CD4-positive, alpha-beta T cell treated with Interleukin-6 at 100 ng/mL for 8 hours (primary cell): ENCODE measurements at regions not wholly inside any gene's neighbourhood (a gene's known extent, or its start where the extent isn't known, plus 50 kb on each side); places are given as distances from the start of the nearest gene placed in this dataset.

Experiments used
- DNase-seq: peaks from one replicate; pipeline ENCODE4 v3.0.0-alpha.2; 2020; ENCODE audit warnings: mixed read lengths, low spot score

GRCh38 chr6:145241721-145242120 lies 493.6 kb downstream of the EPM2A start:
- no peak for DNase-seq

DNA sequence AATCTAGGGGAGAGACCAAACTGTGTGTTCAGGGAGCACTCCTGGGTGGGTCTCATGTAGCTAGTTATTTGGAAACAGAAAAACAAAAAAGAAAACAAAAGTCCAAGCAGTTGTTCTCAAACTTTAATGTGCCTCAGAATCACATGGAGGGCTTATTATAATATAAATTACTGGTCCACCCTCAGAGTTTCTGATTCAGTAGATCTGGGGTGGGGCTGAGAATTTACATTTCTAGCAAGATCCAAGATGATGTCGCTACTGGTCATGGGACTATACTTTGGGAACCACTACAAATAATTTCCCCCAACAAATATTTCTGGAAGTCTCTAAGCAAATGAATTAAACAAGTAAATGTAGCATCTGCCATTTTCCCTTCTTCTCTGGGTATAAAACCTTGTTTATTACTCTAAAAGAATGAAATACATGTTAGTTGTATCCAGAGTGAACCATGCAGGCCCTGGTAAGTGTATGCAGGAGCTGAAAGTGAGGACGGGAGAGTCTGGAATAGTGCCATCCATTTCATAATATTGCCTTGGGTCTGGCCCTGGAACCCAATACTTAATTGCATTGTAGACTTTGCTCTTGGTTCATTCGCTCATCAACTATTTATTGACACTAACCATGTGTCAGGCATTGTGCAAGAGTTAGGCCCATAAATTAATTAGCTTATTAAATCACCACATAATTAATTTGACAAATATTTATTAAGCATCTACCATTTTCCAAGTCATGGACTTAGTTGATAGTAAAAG lies 490.8 kb downstream of the EPM2A start:
- no peak for DNase-seq

DNA sequence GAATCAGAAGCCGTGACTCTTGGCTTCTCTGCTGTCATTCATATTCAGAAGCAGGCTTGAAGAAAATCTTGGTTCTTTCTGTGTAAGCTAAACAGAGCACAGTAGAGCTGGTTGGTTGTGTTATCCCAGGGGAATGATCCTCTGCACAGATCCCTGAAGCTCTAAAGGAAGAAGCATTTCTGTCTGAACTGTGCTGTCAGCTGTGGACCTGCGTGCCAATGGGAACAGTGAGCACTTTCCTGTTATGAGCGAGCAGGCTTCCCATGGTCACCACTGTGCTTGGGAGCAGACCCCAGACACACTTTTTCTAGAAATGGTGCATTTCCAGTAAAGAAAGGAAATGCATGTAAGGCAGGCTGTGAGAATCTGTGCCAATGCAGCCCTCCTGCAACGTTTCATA lies 490.2 kb downstream of the EPM2A start:
- DNase-seq = no peak

GRCh38 chr6:145247692-145248419 lies 487.5 kb downstream of the EPM2A start:
- DNase-seq = no peak

DNA sequence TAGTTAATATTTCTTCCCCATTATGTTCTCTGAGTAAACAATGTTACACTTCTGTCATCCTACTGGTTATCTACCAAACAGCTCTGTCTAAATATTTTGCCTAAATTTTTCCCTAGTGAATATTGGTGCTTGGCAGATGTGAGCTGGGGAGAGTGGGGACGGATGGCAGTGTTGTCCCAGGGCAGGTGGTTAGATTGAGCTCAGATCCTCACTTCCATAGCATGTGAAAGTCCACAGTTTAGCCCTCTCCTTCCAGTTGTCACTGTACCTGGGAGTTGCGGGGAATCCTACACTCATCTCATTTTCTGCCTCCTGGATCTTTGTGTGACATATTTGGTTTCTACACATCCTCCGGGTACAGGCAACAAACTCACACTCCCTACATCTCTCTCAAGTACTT lies 484.9 kb downstream of the EPM2A start:
- no peak for DNase-seq

DNA sequence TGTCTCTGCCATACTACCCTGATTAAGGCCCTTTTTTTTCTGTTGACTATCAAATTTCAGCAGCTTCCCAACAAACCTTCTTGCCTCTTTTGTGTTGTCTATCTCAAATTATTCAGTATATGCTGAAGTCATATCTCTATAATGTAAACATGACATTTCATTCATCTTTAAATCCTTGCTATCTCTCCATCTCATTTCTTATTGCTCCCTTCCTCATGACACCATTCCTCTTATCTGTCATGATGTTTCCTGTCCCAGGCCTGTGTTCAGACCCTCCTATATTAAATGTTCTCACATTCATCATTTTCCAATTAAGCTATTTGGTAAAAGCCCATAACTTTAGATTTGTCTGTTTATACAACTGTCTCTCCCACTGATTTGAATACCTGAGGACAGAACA lies 482.6 kb downstream of the EPM2A start:
- no peak for DNase-seq

DNA sequence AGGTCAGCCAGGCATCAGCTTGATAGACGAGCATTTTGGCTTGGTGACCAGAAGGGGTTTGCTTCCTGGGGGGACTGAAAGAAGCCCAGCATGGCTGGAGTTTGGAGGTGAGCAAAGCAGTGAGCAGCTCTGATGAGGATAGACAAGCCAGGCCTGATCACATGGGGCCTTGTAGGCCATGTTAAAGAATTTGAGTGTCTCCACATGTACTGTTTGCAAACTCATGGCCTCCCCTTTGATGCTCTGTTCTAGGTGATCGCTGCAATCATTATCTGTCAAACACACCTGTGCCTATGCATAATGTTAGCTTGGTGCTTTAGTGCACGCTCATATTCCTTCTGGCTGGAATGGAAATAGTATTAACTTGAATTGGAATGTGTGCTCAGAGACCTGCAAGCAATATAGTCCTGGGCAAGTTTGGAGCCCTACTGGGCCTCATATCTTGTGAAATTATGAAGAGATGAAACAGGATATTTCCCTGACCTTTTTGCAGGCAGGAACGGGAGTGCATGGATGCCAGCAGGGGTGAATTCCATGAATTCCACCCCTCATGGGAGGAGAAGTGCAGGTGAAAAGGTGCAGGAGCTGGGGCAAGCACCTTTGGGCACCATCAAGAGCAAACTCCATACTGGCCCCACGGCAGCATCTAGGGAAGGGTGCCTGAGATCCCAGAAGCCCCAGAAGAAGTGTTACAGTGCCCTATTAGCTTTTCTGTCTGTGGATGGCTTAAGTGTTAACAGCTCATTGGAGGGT lies 480.5 kb downstream of the EPM2A start:
- DNase-seq = no peak

DNA sequence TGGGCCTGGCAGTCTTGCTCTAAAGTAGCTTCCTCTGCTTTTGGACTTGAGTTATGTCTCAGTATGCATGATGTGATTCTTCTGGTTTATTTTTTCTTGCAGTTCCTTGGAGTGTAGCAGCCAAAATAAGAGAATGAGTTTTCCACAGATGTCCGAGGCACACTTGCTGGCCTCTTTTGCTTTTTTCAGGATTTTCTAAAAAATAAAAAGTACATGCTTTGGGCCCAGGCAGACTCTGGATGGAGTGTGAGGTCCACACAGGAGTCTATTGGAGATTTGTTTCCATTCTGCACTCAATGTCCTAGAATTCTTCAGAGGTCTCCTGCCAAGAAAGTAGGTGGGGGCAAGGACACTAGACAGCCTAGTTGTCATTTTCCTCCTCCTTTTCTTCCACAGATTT lies 477.6 kb downstream of the EPM2A start:
- DNase-seq = no peak

DNA sequence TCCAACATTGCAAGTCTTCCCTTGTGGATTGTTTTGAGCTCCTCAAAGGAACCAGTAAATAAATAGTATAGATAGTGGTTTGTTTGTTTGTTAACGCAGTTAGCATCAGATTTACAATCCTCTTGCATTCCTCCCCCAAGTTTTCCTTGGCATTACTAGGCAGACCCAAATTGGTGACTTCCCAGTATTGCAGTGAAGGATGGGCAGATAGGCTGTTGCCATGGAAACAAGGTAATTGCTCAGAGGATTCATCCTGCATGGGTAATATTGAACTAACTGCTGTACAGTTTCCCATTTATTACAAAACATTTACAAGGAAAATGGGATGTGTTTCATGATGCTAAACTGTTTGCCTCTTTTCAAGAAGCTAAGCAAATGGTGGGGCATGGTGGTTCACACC lies 477.2 kb downstream of the EPM2A start:
- no peak for DNase-seq

DNA sequence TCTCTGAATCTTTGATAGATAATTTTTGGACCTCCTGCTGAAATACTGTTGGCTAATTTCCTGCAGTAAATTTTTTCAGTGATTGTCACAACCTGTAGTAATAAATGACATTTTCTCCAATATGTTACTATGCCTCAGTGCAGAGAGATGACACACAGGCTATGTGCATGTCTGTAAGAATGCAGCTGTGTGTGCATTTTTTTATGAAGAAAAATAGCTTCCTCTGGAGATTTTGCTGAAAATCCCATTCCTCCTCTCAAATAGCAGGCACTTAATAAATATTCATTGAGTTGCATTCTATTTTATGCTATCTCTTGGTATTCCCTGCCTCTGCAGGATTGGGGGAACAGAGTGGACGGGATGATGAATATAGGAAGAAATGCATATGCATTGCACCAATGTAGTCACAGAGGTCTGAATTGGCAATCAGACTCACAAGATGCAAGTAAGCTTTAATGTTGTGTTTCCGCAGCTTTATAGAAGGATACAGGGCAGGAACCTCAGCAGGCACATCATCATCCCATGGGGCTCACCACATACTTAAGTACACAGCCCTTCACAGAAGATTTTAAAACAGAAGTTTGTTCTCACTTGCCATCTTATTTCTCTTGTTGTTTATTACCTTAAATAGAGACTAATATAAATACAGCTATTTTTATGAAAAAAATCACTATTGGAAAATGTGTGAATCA lies 474.7 kb downstream of the EPM2A start:
- DNase-seq = no peak

GRCh38 chr6:145261758-145262157 lies 473.6 kb downstream of the EPM2A start:
- DNase-seq = no peak

DNA sequence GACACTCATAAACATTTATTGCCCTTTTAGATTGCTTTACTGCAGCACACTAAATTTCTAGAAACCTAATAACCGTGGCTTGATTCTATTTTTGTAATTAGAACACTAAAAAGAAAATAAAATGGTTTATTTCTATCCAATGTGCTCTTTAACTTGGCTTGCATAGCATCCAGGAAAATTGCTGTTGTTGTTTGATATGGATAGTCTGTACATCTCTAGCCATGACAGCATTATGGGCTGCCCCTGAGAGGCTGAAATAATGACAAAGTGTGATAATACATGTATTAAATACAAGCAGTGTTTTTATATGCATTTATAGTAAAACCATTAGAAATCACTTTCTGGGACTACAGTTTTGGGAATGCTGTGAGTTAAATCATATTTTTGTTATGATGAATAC lies 472.5 kb downstream of the EPM2A start:
- DNase-seq = no peak

DNA sequence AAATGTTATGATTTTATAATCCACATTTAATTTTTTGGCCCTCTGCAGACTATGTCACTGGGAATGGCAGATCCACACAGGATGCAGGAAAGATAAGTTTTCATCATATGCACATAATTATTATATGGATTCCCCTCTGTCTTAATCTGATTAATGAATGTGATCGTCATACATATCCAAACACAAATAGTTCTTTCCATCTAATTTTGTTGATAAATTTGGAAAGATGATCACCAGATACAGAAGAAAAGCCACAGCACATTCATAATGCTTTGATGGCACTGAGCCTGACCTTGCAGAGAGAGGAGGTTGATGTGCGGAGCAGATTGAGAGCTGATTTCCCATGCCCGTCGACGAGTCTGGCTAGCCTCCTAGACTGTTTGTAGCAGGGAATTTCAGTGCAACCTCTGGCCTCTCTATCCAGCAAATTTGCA lies 471.5 kb downstream of the EPM2A start:
- no peak for DNase-seq

DNA sequence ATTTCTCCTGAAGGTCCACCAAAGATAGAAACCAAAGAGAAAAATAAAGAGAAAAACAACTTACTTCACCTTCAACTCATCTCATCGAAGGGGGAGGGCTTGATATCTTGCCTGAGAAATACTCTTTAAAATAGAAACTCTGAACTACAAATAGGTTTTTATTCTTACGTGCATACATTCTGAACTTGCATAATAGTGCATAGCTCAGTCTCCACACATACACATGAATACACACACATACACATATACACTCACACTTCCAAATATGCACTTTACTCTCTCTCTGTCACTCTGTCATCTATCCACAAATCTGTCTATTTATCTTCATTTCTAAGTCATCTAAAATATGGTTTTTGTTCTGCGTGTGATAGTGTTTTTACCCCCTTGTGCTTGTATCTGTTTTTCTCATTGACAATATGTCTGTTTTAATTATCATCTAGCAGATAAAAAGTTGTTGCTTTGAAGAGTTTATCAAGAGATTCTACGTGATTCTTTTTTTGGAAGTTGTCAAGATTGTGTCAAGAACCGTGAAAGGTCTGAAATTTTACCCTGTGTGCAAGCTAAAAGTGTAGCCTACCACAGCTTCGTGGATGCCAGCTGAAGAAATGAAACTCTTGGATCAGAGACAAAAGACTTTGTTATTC lies 468.8 kb downstream of the EPM2A start:
- DNase-seq = no peak

GRCh38 chr6:145267076-145267867 lies 468.0 kb downstream of the EPM2A start:
- DNase-seq = no peak

DNA sequence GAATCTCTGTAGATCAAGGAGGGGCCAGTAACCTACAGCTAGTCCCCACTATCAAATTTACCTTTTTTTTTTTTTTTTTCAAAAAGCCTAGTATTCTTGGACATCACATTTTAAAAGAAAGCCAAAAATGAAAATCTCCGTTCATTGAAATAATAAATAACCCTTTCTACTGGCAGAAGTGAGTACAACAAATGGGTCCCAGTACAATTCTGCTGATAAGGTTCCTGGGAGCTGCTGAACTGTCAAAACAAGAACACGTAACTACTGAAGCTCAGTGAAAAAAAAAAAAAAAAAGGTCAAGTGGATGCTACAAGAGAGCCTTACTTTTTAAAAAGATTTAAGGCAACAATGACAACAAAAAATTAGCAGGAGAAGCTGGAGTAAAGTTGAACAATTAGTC lies 464.9 kb downstream of the EPM2A start:
- DNase-seq = no peak

DNA sequence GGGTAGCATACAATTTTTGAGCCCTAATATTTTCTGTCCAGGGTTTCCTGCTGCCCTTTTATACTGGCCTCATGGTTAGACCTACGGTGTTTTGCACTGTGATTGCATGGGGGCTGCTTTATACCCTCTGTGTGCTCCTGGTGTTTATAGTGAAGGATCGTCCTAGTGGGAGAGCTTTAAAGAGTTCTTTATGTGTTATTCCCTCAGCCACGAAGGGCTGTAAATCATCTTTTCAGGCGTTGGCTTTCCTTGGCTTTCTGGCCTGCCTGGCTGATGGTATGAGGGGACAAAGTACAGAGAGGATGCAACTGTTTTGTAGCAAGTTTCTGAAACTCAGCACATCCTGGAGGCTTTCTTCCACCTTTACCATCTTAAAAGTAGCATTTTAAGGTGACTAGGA lies 464.3 kb downstream of the EPM2A start:
- DNase-seq = no peak

DNA sequence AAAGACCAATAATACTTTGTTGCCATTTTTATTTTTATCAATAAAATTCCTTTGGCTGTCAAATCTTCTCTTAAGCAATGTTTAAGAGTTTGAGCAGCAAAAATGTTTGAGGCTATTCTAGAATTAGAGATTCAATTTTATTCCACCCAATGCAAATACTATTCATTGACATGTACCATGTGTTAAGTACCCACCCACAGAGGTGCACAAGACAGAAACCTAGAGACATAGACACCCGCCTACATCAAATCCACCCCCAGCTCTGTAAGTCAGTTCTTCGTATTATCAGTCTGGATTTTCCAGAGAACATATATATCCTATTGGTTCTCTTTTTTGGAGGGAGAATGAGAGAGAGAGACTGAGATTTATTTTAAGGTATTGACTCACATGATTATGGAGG lies 463.7 kb downstream of the EPM2A start:
- no peak for DNase-seq

GRCh38 chr6:145272246-145272645 lies 463.1 kb downstream of the EPM2A start:
- no peak for DNase-seq

DNA sequence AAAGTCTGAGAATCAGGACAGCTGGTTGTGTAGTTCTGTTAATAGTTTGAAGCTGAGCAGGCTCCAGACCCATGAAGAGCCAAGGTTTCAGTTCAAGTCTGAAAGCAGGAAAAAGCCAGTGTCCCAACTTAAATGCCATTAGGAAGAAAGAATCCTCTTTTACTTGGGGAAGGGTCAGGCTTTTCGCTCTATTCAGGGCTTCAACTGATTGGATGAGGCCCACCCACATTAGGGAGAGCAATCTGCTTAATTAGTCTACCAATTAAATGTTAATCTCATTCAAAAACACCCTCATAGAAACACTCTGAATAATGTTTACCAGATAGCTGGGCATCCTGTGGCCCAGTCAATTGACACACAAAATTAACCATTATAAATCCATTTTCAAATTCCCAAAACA lies 462.2 kb downstream of the EPM2A start:
- DNase-seq = no peak

- no peak for DNase-seq
These were observed 461.2 kb downstream of the EPM2A start for GRCh38 chr6:145274083-145274482.
